ENCODE measurements at regions not wholly inside any gene's neighbourhood (a gene's known extent, or its start where the extent isn't known, plus 50 kb on each side); places are given as distances from the start of the nearest gene placed in this dataset.

- TF ChIP-seq CHD7 (IDR thresholded peaks at IDR 0.05; ENCODE audit: insufficient replicate concordance, low read length) (no peak), BACH1 (IDR thresholded peaks at IDR 0.05; ENCODE audit: low read length) (no peak), TCF12 (IDR thresholded peaks at IDR 0.05; ENCODE audit: low read depth, low read length) (no peak), SIRT6 (IDR thresholded peaks at IDR 0.05; ENCODE audit: low read length) (no peak), SRF (IDR thresholded peaks at IDR 0.05; ENCODE audit: low read depth, low read length) (no peak), SAP30 (IDR thresholded peaks at IDR 0.05; ENCODE audit: insufficient read depth, insufficient replicate concordance, low read length) (no peak), NANOG (IDR thresholded peaks at IDR 0.05; ENCODE audit: insufficient read depth, low read depth, low read length, poor library complexity, severe bottlenecking) (no peak), RBBP5 (IDR thresholded peaks at IDR 0.05; ENCODE audit: borderline replicate concordance, low read depth, low read length) (no peak), CBX5 (IDR thresholded peaks at IDR 0.05; ENCODE audit: low read depth, low read length) (no peak), TEAD4 (IDR thresholded peaks at IDR 0.05; ENCODE audit: low read depth, low read length) (no peak), NRF1 (IDR thresholded peaks at IDR 0.05; ENCODE audit: low read depth, low read length) (no peak)
These were observed 334.9 kb upstream of the TBC1D5 start (continued) for GRCh38 chr3:18077128-18077840.

Data from H1 (cell line).